Thyroid gland (tissue), 4 donors: ENCODE measurements at regions not wholly inside any gene's neighbourhood (a gene's known extent, or its start where the extent isn't known, plus 50 kb on each side); places are given as distances from the start of the nearest gene placed in this dataset.
"Not testable (repeated sequence)": the region's sequence is repeated elsewhere in the genome, so short reads cannot be mapped to it uniquely, and the experiment has no call there.

Experiments
- DNase-seq, 2 donors: peaks; one replicate each; pipeline ENCODE4 v3.0.0-alpha.2; 2019
- H3K27ac ChIP-seq, 3 donors: fragments of 200-600 bp; sonication (generic); 1 replicate in 2 of 3; 2 replicates in 1 of 3; pipeline ENCODE4 v1.5.1; 2016 to 2019; ENCODE audit warnings: mild to moderate bottlenecking in 1 of 3, moderate library complexity in 1 of 3
- H3K27me3 ChIP-seq: fragments of 200-600 bp; sonication (generic); one replicate; pipeline ENCODE4 v1.5.1; 2019
- H3K36me3 ChIP-seq, 2 donors: fragments of 200-600 bp; sonication (generic); one replicate each; pipeline ENCODE4 v1.5.1; 2016 to 2019
- H3K4me1 ChIP-seq, 2 donors: fragments of 200-600 bp; sonication (generic); one replicate each; pipeline ENCODE4 v1.5.1; 2017 to 2019
- H3K4me3 ChIP-seq, 3 donors: fragments of 200-600 bp; sonication (generic); replicated peaks in 1 of 3; 1 replicate in 2 of 3; 2 replicates in 1 of 3; pipeline ENCODE4 v1.5.1; 2016; ENCODE audit warnings: mild to moderate bottlenecking in 1 of 3
- H3K9me3 ChIP-seq: fragments of 200-600 bp; sonication (generic); one replicate; pipeline ENCODE4 v1.5.1; 2017
- POLR2A ChIP-seq, 2 donors: fragments of 450-650 bp; IDR thresholded peaks; one replicate each; pipeline ENCODE4 v1.6.1; 2017; ENCODE audit warnings: antibody characterized with exemption in 2 of 2, mild to moderate bottlenecking in 2 of 2, moderate library complexity in 1 of 2
- WGBS, 2 donors: methylation state at CpG; one replicate each; pipeline ENCODE4 v1.1.5; 2017; 5-methylcytosine and 5-hydroxymethylcytosine counted together
- intact Hi-C: fragments of 100-400 bp; cut with DNase I; formaldehyde crosslinking; loops from one replicate; pipeline ENCODE4 v1.15.1; 2023
- TF ChIP-seq, protein P1 (sequence below), 6 experiments: fragments of 200-600 bp in 3 of 6; fragments of 450-650 bp in 3 of 6; sonication (generic) in 3 of 6; IDR thresholded peaks; one replicate each; pipeline ENCODE4 v1.5.1; 2016 to 2019; ENCODE audit warnings: antibody characterized with exemption in 6 of 6, mild to moderate bottlenecking in 2 of 6, inconsistent platforms in 1 of 6, moderate library complexity in 1 of 6

DNA sequence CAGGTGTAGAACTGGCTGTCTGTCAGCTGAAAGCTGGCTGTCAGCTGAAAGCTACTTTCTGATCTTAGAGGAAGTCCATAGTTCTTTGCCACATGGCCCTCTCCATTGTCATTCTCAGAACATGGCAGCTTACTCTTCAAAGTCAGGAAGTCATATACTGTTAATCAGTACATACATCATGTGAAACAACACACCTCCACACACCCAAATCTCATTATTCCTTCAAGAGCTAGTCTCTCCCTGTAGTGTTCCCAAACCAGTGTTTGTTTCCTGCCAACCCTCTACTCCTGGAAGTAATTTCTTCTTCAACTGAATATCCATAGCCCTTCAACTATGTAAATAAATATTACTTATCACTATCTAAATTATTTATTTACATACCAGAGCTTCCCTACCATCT lies 58.9 kb downstream of the OR5AK2 start:
- no peak overlapping the region for H3K4me3 ChIP-seq
- TF ChIP-seq POLR2A (IDR thresholded peaks at IDR 0.05) = no peak
- TF ChIP-seq, protein P1, sequence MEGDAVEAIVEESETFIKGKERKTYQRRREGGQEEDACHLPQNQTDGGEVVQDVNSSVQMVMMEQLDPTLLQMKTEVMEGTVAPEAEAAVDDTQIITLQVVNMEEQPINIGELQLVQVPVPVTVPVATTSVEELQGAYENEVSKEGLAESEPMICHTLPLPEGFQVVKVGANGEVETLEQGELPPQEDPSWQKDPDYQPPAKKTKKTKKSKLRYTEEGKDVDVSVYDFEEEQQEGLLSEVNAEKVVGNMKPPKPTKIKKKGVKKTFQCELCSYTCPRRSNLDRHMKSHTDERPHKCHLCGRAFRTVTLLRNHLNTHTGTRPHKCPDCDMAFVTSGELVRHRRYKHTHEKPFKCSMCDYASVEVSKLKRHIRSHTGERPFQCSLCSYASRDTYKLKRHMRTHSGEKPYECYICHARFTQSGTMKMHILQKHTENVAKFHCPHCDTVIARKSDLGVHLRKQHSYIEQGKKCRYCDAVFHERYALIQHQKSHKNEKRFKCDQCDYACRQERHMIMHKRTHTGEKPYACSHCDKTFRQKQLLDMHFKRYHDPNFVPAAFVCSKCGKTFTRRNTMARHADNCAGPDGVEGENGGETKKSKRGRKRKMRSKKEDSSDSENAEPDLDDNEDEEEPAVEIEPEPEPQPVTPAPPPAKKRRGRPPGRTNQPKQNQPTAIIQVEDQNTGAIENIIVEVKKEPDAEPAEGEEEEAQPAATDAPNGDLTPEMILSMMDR (IDR thresholded peaks at IDR 0.05) = no peak
- H3K9me3 ChIP-seq = no peaks in the 10 kb centered on the region
- H3K4me1 ChIP-seq = no peaks in the 10 kb centered on the region
- H3K36me3 ChIP-seq = no peaks in the 10 kb centered on the region
- no peak for DNase-seq
- intact Hi-C loops = no loop called here
- H3K27me3 ChIP-seq = no peaks in the 10 kb centered on the region
- no peak overlapping the region for H3K27ac ChIP-seq

DNA sequence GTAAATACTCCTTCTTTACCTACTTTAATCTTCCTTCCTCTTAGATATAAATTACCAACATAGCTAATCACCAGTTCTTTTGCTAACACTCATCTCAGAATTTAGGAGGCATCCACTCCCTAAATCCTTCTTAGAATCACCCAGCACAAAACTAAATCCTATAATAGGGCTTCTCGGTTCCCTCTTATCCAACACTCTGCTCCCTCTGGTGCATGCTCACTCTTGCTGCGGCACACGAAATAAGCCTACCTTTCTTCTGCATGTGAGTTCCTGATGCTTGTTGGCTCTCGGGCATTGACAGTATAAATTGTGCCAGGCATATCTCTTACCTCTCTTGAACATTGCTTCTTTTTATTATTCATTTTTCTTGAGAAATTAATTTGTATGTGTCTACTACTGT lies 61.0 kb downstream of the OR5AK2 start:
- intact Hi-C loops = no loop called here
- no peak for DNase-seq
- Histone ChIP-seq H3K9me3 (no peaks in the 10 kb centered on the region), H3K27me3 (no peaks in the 10 kb centered on the region), H3K36me3 (no peaks in the 10 kb centered on the region), H3K27ac (no peak overlapping the region), H3K4me1 (no peaks in the 10 kb centered on the region), H3K4me3 (no peak overlapping the region)
- WGBS, 2 donors = 87% methylated on average over 4 of the region's 4 CpGs
- TF ChIP-seq POLR2A (IDR thresholded peaks at IDR 0.05) = no peak
- TF ChIP-seq, protein P1 (IDR thresholded peaks at IDR 0.05) = no peak

DNA sequence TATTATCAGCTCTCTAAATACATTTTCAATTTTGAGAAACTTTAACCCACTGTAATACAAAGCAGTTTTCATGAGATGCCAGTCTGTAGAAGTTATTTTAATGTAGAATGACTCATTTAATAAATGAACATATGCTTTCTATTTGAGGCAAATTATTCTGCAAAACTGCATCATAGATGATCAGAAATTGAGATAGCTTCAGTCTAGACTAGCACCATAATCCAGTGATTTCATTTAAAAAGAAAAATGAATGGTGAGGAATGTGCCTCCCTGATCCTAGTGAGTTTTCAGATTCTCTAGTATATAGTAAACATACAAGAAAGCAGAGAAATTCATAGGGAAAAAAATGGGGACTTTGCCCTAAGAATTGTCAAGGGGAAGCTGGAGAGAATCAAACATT lies 66.1 kb downstream of the OR5AK2 start:
- H3K27ac ChIP-seq = no peak overlapping the region
- no peaks in the 10 kb centered on the region for H3K4me1 ChIP-seq
- no peak overlapping the region for H3K4me3 ChIP-seq
- no peaks in the 10 kb centered on the region for H3K36me3 ChIP-seq
- no peaks in the 10 kb centered on the region for H3K27me3 ChIP-seq
- no peaks in the 10 kb centered on the region for H3K9me3 ChIP-seq
- intact Hi-C loops = no loop called here
- TF ChIP-seq, protein P1 (IDR thresholded peaks at IDR 0.05) = no peak
- TF ChIP-seq POLR2A (IDR thresholded peaks at IDR 0.05) = no peak
- DNase-seq = no peak

DNA sequence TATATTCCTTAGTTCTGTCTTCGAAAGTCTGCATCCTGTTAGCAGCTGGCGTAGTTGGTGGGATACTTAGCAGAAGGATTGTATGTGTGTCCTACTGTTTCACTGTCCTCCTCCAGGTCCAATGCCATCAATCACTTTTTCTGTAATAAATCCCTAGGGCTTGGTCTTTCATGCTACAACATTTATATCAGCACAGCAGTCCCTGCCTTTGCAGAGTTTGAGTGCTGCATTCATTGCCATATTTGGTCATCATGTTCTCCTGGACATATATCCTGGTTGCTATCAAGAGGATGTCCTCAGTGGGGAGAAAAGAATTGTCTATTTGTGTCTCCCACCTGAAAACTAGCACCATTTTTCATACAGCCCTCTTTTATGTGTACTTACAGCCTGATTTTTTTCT lies 67.0 kb downstream of the OR5AK2 start:
- H3K36me3 ChIP-seq = no peaks in the 10 kb centered on the region
- no peak for TF ChIP-seq POLR2A (IDR thresholded peaks at IDR 0.05)
- DNase-seq = no peak
- no peaks in the 10 kb centered on the region for H3K9me3 ChIP-seq
- H3K27me3 ChIP-seq = no peaks in the 10 kb centered on the region
- no peak overlapping the region for H3K27ac ChIP-seq
- no peak overlapping the region for H3K4me3 ChIP-seq
- 95 to 96% methylated on average over 2 of the region's 2 CpGs for WGBS, 2 donors
- intact Hi-C loops = no loop called here
- H3K4me1 ChIP-seq = no peaks in the 10 kb centered on the region

DNA sequence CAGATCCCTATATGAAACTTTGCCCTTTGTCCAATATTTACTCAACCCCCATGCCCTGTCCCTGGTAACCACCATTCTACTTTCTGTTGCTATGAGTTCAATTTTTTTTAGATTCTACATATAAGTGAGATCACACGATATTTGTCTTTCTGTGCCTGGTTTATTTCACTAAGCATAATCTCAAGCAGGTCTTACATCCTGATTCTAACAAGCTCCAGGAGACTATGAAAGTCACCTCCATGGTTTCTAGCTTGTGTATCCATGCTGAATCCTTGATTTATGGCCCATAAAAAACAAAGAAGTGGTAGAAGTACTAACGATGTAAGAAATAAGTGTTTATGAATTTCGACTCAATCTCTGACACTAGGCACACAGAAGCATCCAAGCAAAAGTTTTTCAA lies 68.0 kb downstream of the OR5AK2 start:
- no peaks in the 10 kb centered on the region for H3K27me3 ChIP-seq
- WGBS, 2 donors = 81 to 83% methylated on average over 3 of the region's 3 CpGs
- intact Hi-C loops = no loop called here
- H3K27ac ChIP-seq = no peak overlapping the region
- no peak overlapping the region for H3K4me3 ChIP-seq
- no peaks in the 10 kb centered on the region for H3K4me1 ChIP-seq
- no peaks in the 10 kb centered on the region for H3K9me3 ChIP-seq
- no peaks in the 10 kb centered on the region for H3K36me3 ChIP-seq
- DNase-seq = no peak
- no peak for TF ChIP-seq POLR2A (IDR thresholded peaks at IDR 0.05)
- TF ChIP-seq, protein P1 (IDR thresholded peaks at IDR 0.05) = no peak

DNA sequence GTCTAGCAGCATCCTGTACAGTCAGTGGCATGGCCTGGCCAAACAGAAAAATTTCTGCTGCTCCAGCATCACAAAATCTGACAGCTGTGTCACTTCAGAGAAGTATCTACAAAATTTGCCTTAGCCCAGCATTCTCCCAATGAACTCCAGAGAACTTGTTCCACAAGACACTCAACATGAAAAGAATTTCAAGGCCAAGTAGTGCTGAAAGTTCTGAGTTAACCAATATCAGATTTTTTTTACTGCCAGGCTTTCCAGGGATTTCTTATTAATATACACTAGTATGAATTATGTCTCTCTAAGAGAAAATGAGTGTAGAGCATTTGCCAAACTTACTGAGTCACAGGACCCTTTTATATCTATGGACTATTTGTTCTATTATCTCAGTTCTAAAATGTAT lies 68.8 kb downstream of the OR5AK2 start:
- no peak overlapping the region for H3K4me3 ChIP-seq
- H3K4me1 ChIP-seq = no peaks in the 10 kb centered on the region
- no peaks in the 10 kb centered on the region for H3K27me3 ChIP-seq
- H3K27ac ChIP-seq = no peak overlapping the region
- intact Hi-C loops = no loop called here
- no peak for TF ChIP-seq POLR2A (IDR thresholded peaks at IDR 0.05)
- TF ChIP-seq, protein P1 (IDR thresholded peaks at IDR 0.05) = no peak
- no peaks in the 10 kb centered on the region for H3K9me3 ChIP-seq
- no peaks in the 10 kb centered on the region for H3K36me3 ChIP-seq
- no peak for DNase-seq

DNA sequence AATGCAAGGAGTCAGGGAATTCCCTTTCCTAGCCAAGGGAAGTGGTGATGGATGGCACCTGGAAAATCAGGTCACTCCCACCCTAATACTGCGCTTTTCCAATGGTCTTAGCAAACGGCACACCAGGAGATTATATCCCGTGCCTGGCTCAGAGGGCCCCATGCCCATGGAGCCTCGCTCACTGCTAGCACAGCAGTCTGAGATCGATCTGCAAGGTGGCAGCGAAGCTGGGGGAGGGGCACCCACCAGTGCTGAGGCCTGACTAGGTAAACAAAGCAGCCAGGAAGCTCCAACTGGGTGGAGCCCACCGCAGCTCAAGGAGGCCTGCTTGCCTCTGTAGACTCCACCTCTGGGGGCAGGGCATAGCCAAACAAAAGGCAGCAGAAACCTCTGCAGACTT lies 74.2 kb downstream of the OR5AK2 start:
- H3K36me3 ChIP-seq, H3K4me1 ChIP-seq, H3K27me3 ChIP-seq, H3K27ac ChIP-seq, H3K4me3 ChIP-seq, intact Hi-C loops, H3K9me3 ChIP-seq, DNase-seq: not testable (repeated sequence)
- WGBS, 2 donors = 87 to 100% methylated on average over 3 to 6 of the region's 7 CpGs
